Peyer's patch (tissue), 4 donors: ENCODE measurements at regions not wholly inside any gene's neighbourhood (a gene's known extent, or its start where the extent isn't known, plus 50 kb on each side); places are given as distances from the start of the nearest gene placed in this dataset.

Experiments used
- CTCF ChIP-seq, 6 experiments: fragments of 450-650 bp in 4 of 6; fragments of 200-600 bp in 2 of 6; sonication (generic) in 1 of 6; IDR thresholded peaks; one replicate each; pipeline ENCODE4 v1.5.1; 2017 to 2019; ENCODE audit warnings: antibody characterized with exemption in 6 of 6, mild to moderate bottlenecking in 3 of 6, moderate library complexity in 1 of 6
- POLR2A ChIP-seq, 2 donors: fragments of 450-650 bp; IDR thresholded peaks; one replicate each; pipeline ENCODE4 v1.5.1; 2017; ENCODE audit warnings: antibody characterized with exemption in 2 of 2, mild to moderate bottlenecking in 2 of 2, moderate library complexity in 2 of 2

GRCh38 chr11:123301013-123301591 lies 106.1 kb upstream of the CLMP start:
- TF ChIP-seq CTCF (IDR thresholded peaks at IDR 0.05) = no peak
- no peak for TF ChIP-seq POLR2A (IDR thresholded peaks at IDR 0.05)
